ENCODE measurements at regions not wholly inside any gene's neighbourhood (a gene's known extent, or its start where the extent isn't known, plus 50 kb on each side); places are given as distances from the start of the nearest gene placed in this dataset.

DNA sequence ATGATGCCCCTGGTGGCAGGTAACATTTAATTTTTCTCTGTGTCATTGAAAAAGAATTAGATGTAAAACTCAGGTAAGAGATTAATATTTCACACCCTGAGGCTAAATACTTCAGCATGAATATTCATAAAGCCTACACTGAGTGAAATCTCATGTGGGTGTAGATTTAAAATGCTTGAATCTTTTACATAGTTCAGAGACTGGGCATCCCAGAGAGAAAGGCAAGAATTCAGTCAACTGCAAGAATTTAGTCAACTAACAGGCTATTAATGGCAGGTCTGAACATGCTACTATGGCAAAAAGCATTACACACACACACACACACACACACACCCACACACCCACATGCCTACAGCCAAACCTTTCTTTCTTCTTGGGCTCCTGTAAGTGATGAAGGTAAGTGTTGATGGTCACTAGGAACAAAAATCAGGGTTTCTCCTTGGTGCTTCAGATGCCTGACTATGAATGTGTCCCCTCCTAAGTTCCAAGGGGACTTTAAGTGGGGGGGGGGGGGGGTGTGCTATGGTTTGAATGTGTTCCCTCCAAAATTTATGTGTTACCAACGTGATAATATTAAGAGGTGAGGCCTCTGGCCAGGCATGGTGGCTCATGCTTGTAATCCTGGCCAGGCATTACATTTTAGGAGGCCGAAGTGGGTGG, 63.7 kb upstream of the PSMD7 start:
- DNase-seq = no peak

DNA sequence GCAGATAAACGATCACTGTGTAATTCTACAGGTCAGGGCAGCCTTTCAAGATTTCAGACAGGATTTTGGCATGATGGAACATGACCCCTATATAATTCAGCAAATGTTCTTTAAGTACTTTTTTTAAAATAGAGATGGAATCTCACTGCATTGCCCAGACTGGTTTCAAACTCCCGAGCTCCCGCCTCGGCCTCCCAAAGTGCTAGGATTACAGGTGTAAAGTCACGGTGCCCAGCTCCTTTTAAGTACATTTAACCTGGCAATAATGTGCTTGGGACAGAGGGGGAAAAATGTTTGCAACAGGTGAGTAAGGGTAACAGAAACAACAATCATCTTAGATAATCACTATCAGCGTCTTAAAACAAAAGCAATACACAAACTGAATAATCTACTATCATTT, 66.5 kb upstream of the PSMD7 start:
- DNase-seq = no peak

DNA sequence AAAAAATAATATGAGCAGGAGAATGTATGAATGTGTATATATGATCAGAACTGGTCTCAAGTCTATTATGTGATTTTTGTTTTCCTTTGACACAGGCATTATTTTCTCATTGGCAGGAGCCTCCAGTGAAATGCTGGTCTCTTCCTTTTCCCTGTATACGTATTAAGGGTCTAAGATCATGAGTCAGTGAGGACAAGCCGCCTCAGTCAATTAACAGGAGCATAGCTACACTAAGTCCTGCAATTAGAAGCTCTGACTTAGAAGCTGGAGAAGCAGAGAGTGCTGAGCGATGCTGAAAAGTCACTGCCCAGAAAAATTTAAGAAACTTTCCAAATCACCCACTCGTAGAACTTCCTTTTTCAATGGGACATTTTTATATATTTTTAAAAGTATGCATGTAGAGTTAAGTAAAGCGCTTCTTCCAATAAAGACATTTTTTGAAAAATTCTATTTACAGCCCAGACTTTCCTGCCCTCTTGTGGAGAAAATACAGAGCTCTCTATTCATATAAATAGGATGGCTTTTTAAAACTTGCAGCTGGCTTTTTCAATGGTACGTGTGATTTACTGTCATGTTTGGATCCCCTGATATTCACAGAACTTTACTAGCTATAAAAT, 70.2 kb upstream of the PSMD7 start:
- no peak for DNase-seq

DNA sequence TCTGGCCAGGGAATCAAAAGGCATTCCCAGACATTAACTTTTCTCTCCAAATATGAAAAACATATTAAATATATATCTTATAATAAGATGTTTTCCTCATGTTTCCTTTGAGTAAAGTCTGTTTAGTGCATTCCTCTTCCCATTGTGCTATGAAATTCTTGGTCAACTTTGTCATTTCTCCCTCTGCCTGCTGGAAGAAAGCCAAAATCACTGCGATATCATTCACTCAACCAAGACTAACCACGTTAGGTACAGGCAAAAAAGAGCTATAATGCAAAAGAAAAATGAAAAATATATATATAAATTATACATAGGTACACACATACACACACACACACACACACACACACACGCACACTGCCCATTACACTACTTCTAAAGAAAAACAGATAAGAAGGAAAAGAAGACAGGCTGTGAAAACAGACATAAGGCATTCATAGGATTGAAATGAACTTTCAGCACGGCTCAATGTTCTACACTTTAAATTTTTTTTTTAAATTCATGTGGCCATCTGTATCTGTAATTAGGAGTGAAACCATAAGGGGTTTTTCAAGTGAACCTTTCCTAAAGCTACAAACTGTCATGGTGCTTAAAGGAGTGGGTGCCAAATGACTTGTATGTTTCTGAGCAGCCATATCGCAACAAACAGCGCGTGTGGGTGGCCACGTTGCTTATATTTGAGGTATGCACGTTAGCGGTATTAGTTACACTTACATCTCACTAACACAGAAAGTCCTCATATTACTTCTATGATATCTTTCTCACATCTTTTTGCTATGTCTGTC, 71.6 kb upstream of the PSMD7 start:
- DNase-seq = no peak

DNA sequence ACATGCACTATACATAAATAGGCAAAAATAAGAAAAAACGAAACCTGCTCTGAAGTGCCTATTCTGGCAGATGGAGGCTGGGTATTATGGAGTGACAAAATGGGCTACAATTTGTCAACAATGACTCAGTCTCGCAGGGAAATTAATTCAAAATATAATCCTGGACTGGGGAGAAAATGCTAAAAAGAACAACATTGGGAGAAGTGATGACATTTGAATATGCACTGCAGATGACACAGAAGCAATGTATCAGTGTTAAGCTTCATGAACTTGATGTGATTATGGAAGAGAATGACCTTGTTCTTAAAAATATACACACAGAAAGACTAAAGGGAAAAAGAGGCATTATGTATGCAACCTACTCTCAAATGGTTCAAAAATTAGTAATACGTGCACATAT, 74.8 kb upstream of the PSMD7 start:
- DNase-seq = no peak

DNA sequence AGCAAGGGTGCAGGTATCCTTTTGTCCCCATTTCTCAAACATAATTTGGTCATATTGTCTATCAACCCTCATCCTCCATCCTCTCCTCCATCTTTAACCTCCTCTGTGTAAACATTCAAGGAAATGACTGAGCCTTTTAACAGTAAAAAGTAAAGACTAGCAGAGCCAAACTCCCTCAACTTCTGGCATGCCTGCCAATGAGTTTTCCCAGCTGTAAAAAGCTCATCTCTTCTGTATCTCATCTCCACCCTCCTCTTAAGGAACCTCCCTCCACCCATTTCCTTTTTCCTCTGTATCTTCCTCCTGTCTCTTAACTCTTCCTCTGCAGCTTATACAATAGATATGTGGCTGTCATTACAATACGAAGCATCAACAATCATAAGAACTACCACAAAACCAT, 76.9 kb upstream of the PSMD7 start:
- no peak for DNase-seq

DNA sequence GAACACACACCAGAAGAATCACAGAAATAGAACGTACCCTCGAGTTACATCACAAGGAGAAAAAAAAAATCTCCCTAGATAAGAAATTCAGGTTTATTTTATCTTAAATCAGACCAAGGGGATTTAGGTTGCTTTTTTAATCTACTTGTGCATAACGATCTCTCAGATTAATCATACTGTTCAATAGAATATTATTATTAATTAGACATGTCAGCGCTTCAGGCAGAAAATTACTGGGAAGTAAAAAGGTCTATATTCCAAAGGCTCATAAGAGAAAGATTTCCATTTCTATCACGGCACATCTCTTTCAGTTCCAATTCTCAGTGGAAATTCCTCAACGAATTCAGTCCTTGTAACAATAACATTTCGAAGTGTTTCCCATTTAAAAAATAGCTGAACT, 77.7 kb upstream of the PSMD7 start:
- DNase-seq = no peak

DNA sequence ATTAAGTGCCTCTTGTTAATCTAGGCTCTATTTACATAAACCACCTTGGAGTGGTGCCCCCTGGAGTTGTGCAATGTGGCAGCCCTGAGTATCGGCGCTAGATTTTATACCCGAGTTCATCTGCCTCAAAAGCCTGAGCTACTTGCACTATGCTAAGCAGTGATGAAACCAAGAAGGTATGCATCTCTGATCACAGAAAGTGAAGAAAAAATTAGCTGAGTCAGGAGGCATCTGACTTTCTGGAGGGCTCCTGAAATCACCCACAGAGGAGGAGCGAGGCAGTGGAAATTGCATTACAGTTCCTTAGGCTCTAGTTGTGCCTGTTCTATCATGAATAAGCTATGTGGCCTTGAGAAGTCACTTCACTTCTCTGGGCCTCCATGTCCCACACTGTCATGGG, 80.3 kb upstream of the PSMD7 start:
- no peak for DNase-seq

DNA sequence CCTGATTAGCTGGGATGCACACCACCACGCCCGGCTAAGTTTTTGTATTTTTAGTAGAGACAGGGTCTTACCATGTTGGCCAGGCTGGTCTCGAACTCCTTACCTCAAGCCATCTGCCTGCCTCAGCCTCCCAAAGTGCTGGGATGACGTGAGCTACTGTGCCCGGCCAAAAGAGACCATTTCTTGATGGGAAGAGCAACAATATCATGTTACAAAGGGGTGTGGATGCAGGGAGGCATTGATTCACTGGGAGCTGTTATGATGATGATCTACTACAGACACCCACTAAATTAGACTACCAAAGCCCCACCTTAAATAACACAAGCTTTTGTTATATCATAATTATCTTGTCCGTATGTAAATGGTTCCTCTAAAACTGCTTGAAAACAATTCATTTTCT, 81.4 kb upstream of the PSMD7 start:
- DNase-seq = no peak

DNA sequence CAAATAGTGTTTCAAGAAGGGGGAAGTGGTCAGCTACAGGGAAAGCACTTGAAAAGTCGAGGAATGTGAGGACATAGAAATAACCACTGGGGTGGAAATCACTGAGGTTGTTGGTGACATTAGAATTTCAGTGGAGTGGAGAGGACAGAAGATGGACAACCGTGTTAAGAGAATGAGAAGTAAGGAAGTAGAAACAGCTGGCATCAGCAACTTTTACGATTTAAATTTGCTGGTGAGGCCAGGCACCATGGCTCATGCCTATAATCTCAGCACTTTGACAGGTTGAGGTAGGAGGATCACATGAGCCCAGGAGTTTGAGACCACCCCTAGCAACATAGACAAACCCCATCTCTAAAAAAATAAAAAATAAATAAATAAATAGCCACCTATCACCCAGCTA, 83.2 kb upstream of the PSMD7 start:
- no peak for DNase-seq

DNA sequence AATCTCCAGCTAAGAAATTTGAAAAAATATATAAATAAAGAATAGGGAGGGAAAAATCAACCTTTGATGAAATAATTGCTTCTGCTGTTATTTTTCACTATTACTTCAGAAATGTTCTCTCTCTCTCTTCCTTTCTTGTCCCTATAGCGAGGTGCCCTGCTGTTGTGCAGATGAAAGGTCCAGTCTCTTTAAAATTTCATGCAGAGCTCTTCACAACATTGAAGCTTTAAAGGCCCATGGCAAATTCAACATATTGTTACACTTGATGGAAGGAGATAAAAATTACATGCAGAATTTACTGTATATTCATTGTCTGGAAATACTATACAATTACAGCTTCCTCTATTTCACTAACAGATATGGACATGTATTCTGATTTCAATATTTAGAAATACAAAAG, 86.4 kb upstream of the PSMD7 start:
- DNase-seq = no peak

DNA sequence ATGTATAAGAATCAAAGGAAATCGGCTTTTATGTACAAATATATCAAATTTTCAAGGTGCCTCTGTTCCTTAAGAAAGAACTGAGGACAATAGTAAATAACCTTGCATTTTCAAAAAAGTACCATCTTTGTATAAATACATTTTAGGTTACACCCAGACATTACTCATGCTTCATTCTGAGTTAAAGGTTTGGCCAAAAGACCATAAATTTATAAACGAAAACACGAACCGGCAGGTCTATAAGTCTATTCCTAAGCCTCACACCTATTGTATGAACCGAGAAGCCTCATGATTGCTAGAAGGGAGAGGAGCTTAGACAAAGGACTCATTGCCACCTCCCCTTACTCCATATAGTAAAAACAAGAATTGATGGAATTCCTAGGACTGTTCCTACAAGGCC, 94.6 kb upstream of the PSMD7 start:
- no peak for DNase-seq

DNA sequence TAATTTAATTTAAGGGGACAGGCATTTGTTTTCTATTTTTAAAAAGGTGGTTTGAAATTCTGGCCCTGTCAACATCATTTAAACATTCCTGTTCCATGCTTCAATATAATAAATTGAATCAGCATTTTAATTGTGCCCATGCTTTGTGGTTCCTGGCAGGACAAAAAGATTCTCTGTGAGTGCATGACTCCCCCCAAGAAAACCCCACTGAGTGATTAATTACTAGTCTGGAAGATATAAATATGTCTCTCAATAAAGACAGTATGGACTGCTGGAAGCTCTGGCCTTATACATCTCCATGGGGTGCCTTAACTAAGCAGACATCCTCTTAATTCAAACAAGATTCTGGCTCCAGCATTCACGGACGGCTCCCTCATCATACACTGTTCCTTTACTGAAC, 95.0 kb upstream of the PSMD7 start:
- DNase-seq = no peak

DNA sequence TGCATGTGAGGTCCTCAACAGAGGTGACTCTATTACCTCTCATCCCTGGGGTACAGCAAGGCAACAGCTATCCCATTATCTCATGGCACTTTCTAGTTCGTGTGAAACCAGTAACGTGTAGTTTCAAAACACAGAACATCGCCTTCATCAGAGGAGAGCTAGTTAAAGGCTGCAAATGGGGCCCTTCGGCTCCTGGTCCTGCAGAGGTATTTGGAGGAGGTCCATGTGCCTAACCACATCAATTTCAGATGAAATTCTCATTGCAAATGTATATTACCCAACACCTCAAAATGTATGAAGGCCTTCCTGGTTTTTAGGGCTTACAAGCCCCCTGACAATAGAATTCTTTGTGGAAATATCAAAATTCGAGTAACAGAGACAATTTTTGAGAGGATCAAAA, 95.7 kb upstream of the PSMD7 start:
- DNase-seq = no peak

DNA sequence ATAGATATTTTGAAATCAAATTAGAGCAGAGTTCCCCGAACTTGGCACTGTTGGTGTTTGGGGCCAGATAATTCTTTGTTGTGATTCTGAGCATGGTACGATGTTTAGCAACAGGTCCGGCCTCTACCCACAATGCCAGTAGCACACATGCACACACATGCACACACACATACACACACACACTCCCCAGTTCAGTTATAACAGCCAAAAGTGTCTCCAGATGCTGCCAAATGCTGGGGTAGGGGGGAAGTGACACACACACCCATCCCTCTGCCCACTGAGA, 96.8 kb upstream of the PSMD7 start:
- DNase-seq = no peak

DNA sequence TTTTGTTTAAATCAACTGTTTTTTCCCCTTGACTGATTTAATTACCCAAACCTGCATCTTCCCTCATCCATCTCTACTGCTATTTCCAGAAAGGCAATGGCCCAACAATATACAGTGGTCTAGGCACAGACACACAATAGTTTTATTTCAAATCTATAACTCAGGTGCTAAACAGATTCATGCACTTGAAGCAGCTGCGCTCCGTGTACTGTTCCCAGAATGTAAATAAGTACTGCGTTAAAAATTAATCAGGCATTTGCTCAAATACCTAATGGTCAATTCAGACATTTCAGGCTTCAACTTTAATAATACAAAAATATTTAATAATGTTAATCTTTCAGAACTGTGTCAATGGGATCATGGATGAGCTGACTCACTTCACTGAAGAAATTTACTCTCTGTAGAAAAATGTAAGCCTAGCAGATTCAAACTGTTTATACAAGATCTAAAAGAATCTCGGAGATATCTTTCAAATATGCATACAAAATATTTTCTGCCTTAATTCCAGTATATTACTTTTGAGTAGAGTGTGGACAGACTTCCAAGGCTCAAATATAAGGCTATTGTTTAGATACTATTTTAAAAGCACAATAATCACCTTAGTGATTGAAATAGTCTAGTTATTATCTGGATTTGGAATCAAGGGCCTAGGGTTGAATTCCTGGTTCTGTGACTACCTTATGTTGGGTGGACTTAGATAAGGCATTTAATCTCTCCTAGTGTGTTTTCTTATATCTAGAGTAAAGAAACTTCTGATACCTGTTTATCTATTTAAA, 97.4 kb upstream of the PSMD7 start:
- no peak for DNase-seq

DNA sequence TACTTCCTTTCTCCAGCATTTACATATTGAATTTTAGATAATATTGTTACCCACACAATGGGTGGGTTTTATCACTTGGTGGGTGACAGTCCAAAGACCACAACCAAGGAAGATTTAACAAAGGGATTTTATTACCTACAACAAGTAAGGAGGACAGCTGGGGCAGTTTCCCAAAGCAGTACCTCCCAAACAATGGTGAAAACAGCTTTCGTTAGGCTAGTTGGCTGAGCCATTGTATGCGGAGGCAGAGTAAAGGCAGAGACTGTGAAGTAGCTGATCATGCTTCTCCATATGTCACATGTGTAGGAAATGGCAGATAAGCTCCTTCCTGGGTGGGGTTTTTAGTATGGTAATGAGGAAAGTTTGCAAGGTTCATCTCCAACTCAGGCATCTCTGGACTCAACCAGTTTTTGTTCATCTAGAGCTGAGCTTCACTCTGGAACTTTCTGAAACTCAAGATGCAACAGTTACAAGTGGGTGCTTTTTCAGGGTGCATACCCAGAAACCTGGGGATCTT, 104.3 kb upstream of the PSMD7 start:
- no peak for DNase-seq

DNA sequence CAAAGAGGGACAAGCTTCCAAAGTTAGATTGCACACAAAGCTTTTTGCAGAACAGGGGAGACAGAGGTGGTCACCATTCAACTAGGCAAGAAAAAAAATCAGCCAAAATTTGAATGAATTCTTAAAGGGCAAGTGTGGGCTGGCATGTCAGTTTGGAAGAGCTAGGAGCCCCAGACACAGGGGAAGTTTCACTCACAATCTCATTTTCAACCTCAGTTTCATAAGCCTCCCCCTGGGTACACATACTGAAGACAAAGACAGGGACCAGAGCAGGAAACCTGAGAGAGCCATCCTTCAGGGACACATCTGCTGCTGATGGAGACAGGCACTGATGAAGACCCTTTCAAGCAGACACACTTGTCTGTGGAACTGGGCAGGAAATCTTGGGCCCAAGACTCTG, 106.3 kb upstream of the PSMD7 start:
- DNase-seq = no peak

DNA sequence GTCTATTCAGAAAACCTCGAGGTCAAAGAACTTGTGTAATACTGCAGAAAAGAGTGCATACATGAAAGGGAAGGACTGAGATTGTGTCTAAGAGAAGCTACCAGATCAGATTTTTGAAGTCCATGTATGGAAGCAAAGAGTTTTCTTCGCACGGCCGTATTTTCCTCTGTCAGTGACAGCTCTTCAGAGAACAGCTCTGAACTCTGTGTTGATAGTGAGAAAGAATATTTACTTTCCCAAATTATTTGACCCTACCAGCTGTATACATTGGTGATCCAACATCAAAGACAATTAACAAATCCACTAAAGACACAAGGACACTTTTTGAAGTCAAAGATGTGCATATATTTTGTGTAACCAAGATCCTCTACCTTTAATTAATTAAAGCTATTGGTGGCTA, 107.8 kb upstream of the PSMD7 start:
- DNase-seq = no peak

DNA sequence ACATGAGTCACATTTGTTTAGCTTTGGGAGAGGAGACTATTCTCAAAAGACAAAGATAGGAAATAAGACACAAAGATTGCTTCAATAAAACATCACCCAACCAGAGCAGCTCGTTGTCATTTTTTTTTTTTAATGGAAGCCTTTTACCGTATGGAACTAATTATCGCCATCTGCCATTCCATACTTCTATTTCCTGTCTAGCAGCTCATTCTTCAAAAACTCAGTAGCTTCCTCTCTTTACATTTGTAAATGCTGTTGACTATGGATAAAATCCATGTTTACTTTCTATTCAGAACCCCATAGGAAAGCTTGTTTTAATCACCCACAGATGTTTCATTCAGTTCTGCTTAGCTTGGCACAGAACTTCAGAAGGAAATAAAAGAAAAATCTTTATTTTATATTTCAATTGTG, 110.0 kb upstream of the PSMD7 start:
- no peak for DNase-seq

DNA sequence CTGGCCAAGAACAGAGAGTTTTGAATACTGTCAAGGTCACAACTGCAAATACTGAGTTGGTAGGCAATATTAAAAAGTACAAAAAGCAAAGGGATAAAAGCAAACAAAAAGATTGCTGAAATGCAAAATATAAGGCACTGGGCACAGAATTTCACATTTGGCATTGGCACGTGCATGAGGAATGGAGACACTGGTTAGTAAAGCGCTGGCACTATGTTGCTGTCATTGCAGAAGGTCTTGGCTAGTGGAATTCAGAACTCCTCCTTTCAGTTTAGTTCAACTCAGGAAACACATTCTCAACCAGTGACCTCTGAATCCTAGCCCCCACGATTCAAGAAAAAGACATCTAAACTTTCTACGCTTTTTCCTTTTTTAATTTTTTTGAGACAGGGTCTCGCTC, 111.8 kb upstream of the PSMD7 start:
- no peak for DNase-seq

DNA sequence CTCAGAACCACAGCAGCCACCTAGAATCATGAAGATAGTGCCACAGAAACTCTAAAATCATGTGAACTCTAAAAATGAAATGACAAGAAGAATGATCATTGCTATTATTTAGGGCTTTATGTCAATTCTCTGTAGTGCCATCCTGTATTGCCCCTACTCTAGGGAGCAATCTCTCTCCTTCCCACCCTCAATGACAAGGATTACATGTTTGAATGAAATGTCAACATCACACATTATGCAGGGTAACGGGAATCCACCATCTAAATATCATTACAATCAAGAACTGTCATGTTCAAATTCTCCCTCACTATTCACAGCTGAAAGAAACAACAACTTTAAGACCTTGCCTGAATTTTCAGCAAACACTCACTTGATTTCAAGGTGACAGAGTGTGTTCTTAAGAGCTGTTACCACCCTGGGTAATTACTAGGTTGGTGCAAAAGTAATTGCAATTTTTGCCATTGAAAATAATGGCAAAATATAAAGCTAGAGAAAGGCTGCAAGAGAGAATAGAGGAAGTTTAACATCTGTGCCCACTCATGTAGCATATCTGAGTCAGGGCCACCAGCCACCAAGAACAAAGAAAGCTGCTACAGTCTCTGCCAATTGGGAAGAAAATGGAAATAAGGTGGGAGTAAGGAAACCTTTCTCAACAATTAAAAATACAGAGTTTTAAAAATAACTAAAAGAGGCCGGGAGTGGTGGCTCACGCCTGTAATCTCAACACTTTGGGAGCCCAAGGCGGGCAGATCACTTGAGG, 112.8 kb upstream of the PSMD7 start:
- DNase-seq = no peak

Measured in suppressor macrophage treated with lipopolysaccharide for 4 hours (primary cell).